Tibial nerve (tissue), 4 donors: ENCODE measurements at regions not wholly inside any gene's neighbourhood (a gene's known extent, or its start where the extent isn't known, plus 50 kb on each side); places are given as distances from the start of the nearest gene placed in this dataset.

Source experiments
- EP300 ChIP-seq, 2 donors: sonication (generic); formaldehyde crosslinking; IDR thresholded peaks; one replicate each; pipeline ENCODE4 v1.6.1; 2017; ENCODE audit warnings: antibody characterized with exemption in 2 of 2, mild to moderate bottlenecking in 1 of 2
- POLR2A ChIP-seq, 2 donors: fragments of 450-650 bp; IDR thresholded peaks; one replicate each; pipeline ENCODE4 v1.6.1; 2017; ENCODE audit warnings: antibody characterized with exemption in 2 of 2, mild to moderate bottlenecking in 2 of 2, moderate library complexity in 2 of 2
- TF ChIP-seq, protein P1 (sequence below), 5 experiments: fragments of 200-600 bp in 3 of 5; fragments of 450-650 bp in 2 of 5; sonication (generic) in 3 of 5; IDR thresholded peaks; one replicate each; pipeline ENCODE4 v1.5.1; 2016 to 2019; ENCODE audit warnings: antibody characterized with exemption in 5 of 5, mild to moderate bottlenecking in 3 of 5, moderate library complexity in 2 of 5

DNA sequence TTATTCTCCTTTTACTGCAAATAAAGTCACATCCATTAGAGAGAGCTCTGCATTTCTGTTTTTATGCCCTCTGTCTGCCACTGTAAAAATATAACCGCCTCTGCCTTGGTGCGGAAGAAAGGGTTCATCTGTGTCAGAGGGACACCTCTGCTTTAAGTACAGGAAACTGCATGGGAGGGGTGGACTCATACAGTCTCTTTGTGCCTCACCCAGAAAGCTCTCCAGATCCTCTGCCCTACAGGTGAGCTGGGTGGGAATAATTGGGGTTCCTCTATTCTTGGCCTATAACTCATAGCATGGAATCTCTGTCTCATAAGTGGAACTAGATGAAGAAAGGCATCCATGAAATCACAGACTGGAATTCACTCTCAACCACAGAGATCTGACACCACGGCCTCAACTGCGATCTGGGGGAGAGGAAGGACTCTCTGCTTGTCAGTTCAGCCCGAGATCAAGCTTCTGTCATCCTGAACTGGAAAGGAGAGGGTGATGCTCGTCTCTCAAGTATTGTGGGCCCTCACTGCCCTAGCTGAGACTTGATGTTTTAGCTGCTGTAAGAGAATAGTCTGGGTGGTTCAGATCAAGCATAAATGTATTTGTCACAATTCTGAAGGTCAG lies 702.3 kb downstream of the TMEM121 start:
- TF ChIP-seq, protein P1, sequence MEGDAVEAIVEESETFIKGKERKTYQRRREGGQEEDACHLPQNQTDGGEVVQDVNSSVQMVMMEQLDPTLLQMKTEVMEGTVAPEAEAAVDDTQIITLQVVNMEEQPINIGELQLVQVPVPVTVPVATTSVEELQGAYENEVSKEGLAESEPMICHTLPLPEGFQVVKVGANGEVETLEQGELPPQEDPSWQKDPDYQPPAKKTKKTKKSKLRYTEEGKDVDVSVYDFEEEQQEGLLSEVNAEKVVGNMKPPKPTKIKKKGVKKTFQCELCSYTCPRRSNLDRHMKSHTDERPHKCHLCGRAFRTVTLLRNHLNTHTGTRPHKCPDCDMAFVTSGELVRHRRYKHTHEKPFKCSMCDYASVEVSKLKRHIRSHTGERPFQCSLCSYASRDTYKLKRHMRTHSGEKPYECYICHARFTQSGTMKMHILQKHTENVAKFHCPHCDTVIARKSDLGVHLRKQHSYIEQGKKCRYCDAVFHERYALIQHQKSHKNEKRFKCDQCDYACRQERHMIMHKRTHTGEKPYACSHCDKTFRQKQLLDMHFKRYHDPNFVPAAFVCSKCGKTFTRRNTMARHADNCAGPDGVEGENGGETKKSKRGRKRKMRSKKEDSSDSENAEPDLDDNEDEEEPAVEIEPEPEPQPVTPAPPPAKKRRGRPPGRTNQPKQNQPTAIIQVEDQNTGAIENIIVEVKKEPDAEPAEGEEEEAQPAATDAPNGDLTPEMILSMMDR (IDR thresholded peaks at IDR 0.05): no peak
- no peak for TF ChIP-seq POLR2A (IDR thresholded peaks at IDR 0.05)
- no peak for TF ChIP-seq EP300 (IDR thresholded peaks at IDR 0.05)
